ENCODE measurements at regions not wholly inside any gene's neighbourhood (a gene's known extent, or its start where the extent isn't known, plus 50 kb on each side); places are given as distances from the start of the nearest gene placed in this dataset.

GRCh38 chr16:48833461-48833860, 223.5 kb upstream of the N4BP1 start:
- DNase-seq (ENCODE audit: low spot score): no peak
- TF ChIP-seq CTCF (IDR thresholded peaks at IDR 0.05): no peak
- no peak for ATAC-seq (ENCODE audit: low FRiP score)

- ATAC-seq (ENCODE audit: low FRiP score) (no peak), DNase-seq (ENCODE audit: low spot score) (no peak)
- TF ChIP-seq CTCF (IDR thresholded peaks at IDR 0.05): no peak
These were observed 221.2 kb upstream of the N4BP1 start for GRCh38 chr16:48831076-48831722.

- DNase-seq (ENCODE audit: low spot score) (no peak), ATAC-seq (ENCODE audit: low FRiP score) (no peak)
- no peak for TF ChIP-seq CTCF (IDR thresholded peaks at IDR 0.05)
These were observed 219.6 kb upstream of the N4BP1 start for GRCh38 chr16:48829336-48830310.

- ATAC-seq (ENCODE audit: low FRiP score) (no peak), DNase-seq (ENCODE audit: low spot score) (no peak)
- TF ChIP-seq CTCF (IDR thresholded peaks at IDR 0.05): no peak
These were observed 214.3 kb upstream of the N4BP1 start for GRCh38 chr16:48824271-48824670.

- no peak for DNase-seq (ENCODE audit: low spot score)
- ATAC-seq (ENCODE audit: low FRiP score): no peak
- TF ChIP-seq CTCF (IDR thresholded peaks at IDR 0.05): no peak
These were observed 212.5 kb upstream of the N4BP1 start for GRCh38 chr16:48822431-48822830.

GRCh38 chr16:48820379-48820778, 210.4 kb upstream of the N4BP1 start:
- ATAC-seq (ENCODE audit: low FRiP score) (no peak), DNase-seq (ENCODE audit: low spot score) (no peak)
- no peak for TF ChIP-seq CTCF (IDR thresholded peaks at IDR 0.05)

Measured in omental fat pad (tissue), 3 donors.